Hippocampal formation (tissue), 2 donors: ENCODE measurements at regions not wholly inside any gene's neighbourhood (a gene's known extent, or its start where the extent isn't known, plus 50 kb on each side); places are given as distances from the start of the nearest gene placed in this dataset.

Experiments used
- DNase-seq, 2 donors: peaks; one replicate each; lab custom pipeline; 2025; lab: John Stamatoyannopoulos, UW

- peak in 1 of 2 donors; percentile 44 for DNase-seq
These were observed 118.2 kb upstream of the BLID start for GRCh38 chr11:122234257-122234656.

- DNase-seq = no peak
These were observed 117.0 kb upstream of the BLID start for GRCh38 chr11:122232985-122233384.

- DNase-seq = no peak
These were observed 114.4 kb upstream of the BLID start for GRCh38 chr11:122230385-122230755.

GRCh38 chr11:122229481-122230384 lies 113.7 kb upstream of the BLID start:
- peak in 1 of 2 donors; percentile 32 for DNase-seq

- no peak for DNase-seq
These were observed 113.1 kb upstream of the BLID start for GRCh38 chr11:122229078-122229477.

GRCh38 chr11:122226810-122227379 lies 110.9 kb upstream of the BLID start:
- no peak for DNase-seq

- no peak for DNase-seq
These were observed 108.9 kb upstream of the BLID start for GRCh38 chr11:122224867-122225266.

- DNase-seq = no peak
These were observed 104.3 kb upstream of the BLID start for GRCh38 chr11:122220321-122220720.

GRCh38 chr11:122219791-122220190 lies 103.8 kb upstream of the BLID start:
- DNase-seq = no peak

- DNase-seq = peak; percentile 67 to 77
These were observed 99.4 kb upstream of the BLID start for GRCh38 chr11:122215244-122215992.

- DNase-seq = no peak
These were observed 98.6 kb upstream of the BLID start for GRCh38 chr11:122214567-122214966.

- no peak for DNase-seq
These were observed 98.1 kb upstream of the BLID start for GRCh38 chr11:122214080-122214479.

GRCh38 chr11:122213171-122213570 lies 97.2 kb upstream of the BLID start:
- peak; percentile 81 to 83 for DNase-seq

GRCh38 chr11:122210367-122210997 lies 94.5 kb upstream of the BLID start:
- DNase-seq = peak in 1 of 2 donors; percentile 90

- DNase-seq = peak; percentile 50 to 92
These were observed 93.8 kb upstream of the BLID start for GRCh38 chr11:122209619-122210366.

- DNase-seq = no peak
These were observed 92.1 kb upstream of the BLID start for GRCh38 chr11:122207921-122208764.

GRCh38 chr11:122207505-122207904 lies 91.5 kb upstream of the BLID start:
- no peak for DNase-seq

- no peak for DNase-seq
These were observed 89.0 kb upstream of the BLID start for GRCh38 chr11:122205036-122205435.

GRCh38 chr11:122204206-122204605 lies 88.2 kb upstream of the BLID start:
- no peak for DNase-seq

GRCh38 chr11:122202951-122203456 lies 87.0 kb upstream of the BLID start:
- DNase-seq = peak; percentile 66 to 79
